ENCODE measurements at regions not wholly inside any gene's neighbourhood (a gene's known extent, or its start where the extent isn't known, plus 50 kb on each side); places are given as distances from the start of the nearest gene placed in this dataset.

DNA sequence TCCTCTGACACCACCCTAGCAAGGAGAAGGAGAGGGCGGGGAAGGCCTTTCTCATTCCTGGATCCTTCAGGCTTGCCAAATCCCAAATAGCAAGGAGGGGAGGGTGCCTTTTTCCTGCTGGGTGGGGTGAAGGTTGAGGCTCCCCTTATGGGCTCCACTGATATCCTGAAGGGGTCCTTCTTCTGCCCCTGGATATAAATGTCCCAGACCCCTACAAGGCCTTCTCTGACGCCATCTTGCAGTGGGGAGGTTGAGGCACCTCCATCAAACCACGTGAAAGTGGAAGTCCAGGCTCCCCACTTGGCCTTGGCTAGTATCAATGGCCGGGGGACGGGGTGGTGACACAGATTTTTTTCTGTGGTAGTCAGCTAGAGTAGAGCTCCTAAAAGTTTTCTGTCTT, 371.3 kb downstream of the GLRX3 start:
- TF ChIP-seq, protein P1, sequence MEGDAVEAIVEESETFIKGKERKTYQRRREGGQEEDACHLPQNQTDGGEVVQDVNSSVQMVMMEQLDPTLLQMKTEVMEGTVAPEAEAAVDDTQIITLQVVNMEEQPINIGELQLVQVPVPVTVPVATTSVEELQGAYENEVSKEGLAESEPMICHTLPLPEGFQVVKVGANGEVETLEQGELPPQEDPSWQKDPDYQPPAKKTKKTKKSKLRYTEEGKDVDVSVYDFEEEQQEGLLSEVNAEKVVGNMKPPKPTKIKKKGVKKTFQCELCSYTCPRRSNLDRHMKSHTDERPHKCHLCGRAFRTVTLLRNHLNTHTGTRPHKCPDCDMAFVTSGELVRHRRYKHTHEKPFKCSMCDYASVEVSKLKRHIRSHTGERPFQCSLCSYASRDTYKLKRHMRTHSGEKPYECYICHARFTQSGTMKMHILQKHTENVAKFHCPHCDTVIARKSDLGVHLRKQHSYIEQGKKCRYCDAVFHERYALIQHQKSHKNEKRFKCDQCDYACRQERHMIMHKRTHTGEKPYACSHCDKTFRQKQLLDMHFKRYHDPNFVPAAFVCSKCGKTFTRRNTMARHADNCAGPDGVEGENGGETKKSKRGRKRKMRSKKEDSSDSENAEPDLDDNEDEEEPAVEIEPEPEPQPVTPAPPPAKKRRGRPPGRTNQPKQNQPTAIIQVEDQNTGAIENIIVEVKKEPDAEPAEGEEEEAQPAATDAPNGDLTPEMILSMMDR (IDR thresholded peaks at IDR 0.05; ENCODE audit: extremely low read depth, missing control alignments), result no peak
- DNase-seq (ENCODE audit: low spot score), result no peak

DNA sequence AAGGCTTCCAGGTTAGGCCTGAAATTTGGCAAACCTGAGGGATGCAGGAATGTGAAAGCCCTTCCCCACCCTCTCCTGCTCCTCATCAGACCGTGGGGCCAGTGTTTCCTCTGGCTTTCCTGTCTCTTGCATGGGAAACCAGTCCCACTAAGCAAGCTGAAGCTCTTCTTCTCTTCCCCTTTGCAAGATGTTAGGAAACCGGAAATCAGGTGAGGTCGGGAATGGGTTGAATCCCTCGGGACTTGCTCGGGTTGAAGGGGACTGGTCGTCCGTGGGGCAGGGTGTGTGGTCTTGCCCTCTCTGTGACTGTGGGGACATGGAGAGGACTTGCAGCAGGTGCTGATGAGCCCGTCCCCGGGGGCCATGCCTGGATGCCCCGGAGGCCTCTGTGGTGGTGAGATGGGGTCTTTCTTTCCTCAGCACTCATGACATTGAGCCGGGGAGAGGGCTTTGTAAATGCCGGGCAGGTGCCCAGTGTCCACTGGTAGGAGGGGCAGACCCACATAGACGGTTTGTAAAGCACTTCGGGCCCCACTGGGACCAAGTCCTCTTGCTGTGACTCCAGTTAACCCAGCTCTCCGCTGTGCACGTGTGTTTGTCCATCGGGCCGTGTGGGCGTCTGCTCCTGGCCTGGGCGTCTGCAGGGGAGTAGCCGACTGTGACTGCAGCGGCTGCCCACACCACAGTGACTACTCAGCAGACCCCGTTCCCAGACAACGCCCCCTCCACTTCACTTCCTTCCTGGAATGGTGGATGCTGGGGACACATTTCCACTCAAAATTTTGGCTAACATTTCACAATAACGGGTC, 373.9 kb downstream of the GLRX3 start:
- TF ChIP-seq, protein P1 (IDR thresholded peaks at IDR 0.05; ENCODE audit: extremely low read depth, missing control alignments), result no peak
- no peak for DNase-seq (ENCODE audit: low spot score)

DNA sequence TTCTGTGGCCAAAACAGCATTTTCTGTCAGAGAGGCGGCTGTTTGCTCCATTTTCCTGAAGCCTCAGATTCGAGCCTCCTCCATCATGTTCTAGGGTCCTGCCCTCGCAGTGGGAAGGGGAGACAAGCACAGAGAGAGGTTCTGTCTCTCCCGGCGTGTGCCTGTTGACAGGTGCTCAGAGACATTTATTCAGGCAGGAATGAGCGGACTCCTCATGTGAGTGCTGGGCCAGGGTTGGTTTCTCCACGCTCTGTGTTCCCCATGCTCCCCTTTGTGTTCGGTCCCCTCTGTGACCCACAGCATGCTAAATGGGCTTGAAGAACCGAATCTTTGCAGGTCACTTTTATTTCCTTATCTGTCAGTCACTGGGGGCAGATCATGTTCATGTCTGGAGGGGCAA, 374.6 kb downstream of the GLRX3 start:
- no peak for DNase-seq (ENCODE audit: low spot score)
- TF ChIP-seq, protein P1 (IDR thresholded peaks at IDR 0.05; ENCODE audit: extremely low read depth, missing control alignments), result no peak

DNA sequence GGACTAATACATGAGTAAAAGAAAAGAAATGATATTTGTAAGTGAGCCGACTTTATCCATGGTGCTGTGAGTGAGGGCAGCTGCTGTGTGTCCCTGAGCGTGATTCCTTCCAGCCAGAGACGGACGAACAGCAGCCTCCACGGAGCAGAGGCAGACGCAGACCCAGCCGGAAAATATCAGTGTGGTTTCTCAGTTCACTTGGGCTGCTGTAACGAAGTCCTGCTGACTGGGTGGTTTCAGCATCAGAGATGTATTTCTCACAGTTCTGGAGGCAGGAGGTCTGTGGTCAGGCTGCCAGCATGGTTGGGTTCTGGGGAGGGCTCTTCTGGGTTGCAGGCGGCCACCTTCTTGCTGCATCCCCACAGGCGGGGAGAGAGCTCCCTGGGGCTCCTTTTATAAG, 375.6 kb downstream of the GLRX3 start:
- no peak for DNase-seq (ENCODE audit: low spot score)
- TF ChIP-seq, protein P1 (IDR thresholded peaks at IDR 0.05; ENCODE audit: extremely low read depth, missing control alignments), result no peak

DNA sequence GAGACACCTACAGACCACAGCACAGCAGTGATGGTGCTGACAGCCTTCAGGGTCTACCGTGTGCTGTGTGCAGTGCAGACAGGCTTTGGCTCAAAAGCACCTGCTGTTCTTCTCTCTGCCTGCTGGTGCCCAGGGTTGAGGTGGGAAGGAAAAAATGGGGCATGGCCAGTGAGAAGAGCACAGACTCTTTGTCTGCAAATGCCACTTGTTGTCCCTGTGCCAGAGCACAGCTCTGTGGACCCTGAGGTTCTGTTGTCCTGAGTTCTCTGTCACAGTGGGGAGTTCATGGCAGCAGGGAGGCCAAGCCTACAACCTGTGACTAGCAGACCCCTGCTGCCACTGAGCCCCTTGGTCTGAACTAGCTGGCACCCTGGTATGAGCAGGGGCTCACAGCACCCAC, 376.7 kb downstream of the GLRX3 start:
- no peak for DNase-seq (ENCODE audit: low spot score)
- TF ChIP-seq, protein P1 (IDR thresholded peaks at IDR 0.05; ENCODE audit: extremely low read depth, missing control alignments), result no peak

DNA sequence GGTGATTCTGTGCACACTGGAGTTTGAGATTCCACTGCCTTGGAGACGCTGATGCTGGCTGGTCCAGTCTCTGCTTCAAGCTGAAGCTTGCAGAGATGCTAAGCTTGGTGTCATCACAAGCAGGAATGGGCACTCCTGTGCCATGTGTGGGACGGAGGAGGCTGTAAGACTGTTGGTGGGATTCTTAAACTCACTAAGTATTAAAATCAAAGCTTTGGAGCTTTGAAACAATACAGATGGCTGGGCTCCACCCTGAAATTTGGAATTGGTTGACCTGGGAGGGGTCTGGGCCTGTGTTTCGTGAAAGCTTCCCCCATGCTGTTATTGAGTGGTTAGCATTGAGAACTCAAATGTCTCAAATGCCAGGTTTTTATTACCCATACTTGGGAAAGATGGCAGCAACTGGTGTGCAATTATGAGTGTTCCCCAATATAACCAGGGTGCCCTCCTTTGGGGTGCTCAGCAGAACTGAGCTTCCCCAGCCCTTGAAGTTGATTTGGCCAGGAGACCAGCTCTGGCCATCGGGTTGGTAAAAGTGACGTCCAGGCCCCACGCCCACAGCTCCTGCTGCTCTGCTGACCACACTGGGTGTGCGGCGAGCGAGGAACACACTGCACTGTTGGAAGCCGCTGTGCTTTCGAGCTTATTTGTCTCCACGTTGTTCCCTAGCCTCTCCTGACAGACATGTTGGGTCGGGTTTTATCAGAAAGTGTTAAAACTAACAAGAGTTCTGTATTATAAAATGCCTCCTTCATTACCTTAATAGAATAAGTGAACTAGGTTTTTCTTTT, 377.7 kb downstream of the GLRX3 start:
- DNase-seq (ENCODE audit: low spot score), result no peak
- TF ChIP-seq, protein P1 (IDR thresholded peaks at IDR 0.05; ENCODE audit: extremely low read depth, missing control alignments), result no peak

DNA sequence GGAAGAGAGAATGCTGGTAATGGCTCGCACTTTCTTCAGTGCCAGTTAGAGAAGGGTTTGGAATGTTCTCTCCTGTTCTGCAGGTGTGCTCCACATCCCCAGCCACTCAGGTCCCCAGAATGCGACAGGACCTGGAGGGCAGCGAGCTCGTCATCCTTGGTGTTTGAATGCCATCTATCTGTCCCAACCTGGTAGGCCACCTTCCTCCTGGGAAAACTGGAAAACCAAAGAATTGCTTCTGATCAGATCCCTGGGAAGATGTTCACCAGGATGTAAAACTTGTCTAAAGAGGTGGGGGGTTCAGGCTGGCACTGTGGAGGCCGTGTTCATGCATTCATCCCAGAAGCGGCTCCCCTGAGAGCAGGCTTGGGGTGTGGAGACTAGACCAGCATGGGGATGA, 379.5 kb downstream of the GLRX3 start:
- TF ChIP-seq, protein P1 (IDR thresholded peaks at IDR 0.05; ENCODE audit: extremely low read depth, missing control alignments), result no peak

More for the DNA sequence above, 379.5 kb downstream of the GLRX3 start:
- DNase-seq (ENCODE audit: low spot score), result no peak
